Osteoblast (primary cell): ENCODE measurements at regions not wholly inside any gene's neighbourhood (a gene's known extent, or its start where the extent isn't known, plus 50 kb on each side); places are given as distances from the start of the nearest gene placed in this dataset.
"Not testable (repeated sequence)": the region's sequence is repeated elsewhere in the genome, so short reads cannot be mapped to it uniquely, and the experiment has no call there.

Experiments
- DNase-seq: peaks from one replicate; pipeline ENCODE4 v3.0.0; 2011; ENCODE audit warnings: low spot score, mixed read lengths; ENCODE audit not compliant: insufficient read length; ENCODE audit errors: missing footprints
- H2AFZ ChIP-seq: 2 replicates; pipeline ENCODE4 v1.6.0; 2011; ENCODE audit warnings: mild to moderate bottlenecking, low read length
- H3K27ac ChIP-seq: 2 replicates; pipeline ENCODE4 v1.5.1; 2011; ENCODE audit warnings: mild to moderate bottlenecking, low read depth, low read length, moderate library complexity
- H3K27me3 ChIP-seq: 2 replicates; pipeline ENCODE4 v1.6.0; 2012; ENCODE audit warnings: mild to moderate bottlenecking, control low read depth, inconsistent platforms, low read length, moderate library complexity; ENCODE audit not compliant: insufficient read depth
- H3K36me3 ChIP-seq: 2 replicates; pipeline ENCODE4 v1.5.1; 2011; ENCODE audit warnings: mild to moderate bottlenecking, low read length, control low read depth, moderate library complexity; ENCODE audit not compliant: insufficient read depth
- H3K4me1 ChIP-seq: 2 replicates; pipeline ENCODE4 v1.5.1; 2011; ENCODE audit warnings: mild to moderate bottlenecking, low read length, control low read depth, moderate library complexity; ENCODE audit not compliant: insufficient read depth
- H3K4me2 ChIP-seq: 2 replicates; pipeline ENCODE4 v1.6.0; 2011; ENCODE audit warnings: mild to moderate bottlenecking, low read length; ENCODE audit not compliant: insufficient read depth
- H3K4me3 ChIP-seq: fragments of 200-600 bp; sonication (generic); 3 replicates; pipeline ENCODE4 v1.5.1; 2012; ENCODE audit warnings: mild to moderate bottlenecking, low read length, inconsistent platforms; ENCODE audit not compliant: insufficient read depth
- H3K79me2 ChIP-seq: 2 replicates; pipeline ENCODE4 v1.6.0; 2012; ENCODE audit warnings: mild to moderate bottlenecking, low read length, control low read depth, inconsistent platforms; ENCODE audit not compliant: insufficient read depth
- H3K9me3 ChIP-seq: 2 replicates; pipeline ENCODE4 v1.5.1; 2011; ENCODE audit warnings: low read depth, low read length, control low read depth
- H4K20me1 ChIP-seq: 2 replicates; pipeline ENCODE4 v1.6.0; 2012; ENCODE audit warnings: mild to moderate bottlenecking, low read length, control low read depth; ENCODE audit not compliant: insufficient read depth

GRCh38 chr1:148049115-148049496 lies 103.0 kb downstream of the NBPF11 start:
- H3K4me3 ChIP-seq = peak overlapping the region; percentile 43
- not testable (repeated sequence) for H4K20me1 ChIP-seq, DNase-seq, H3K27ac ChIP-seq, H2AFZ ChIP-seq, H3K9me3 ChIP-seq, H3K36me3 ChIP-seq, H3K4me1 ChIP-seq, H3K27me3 ChIP-seq, H3K79me2 ChIP-seq
- H3K4me2 ChIP-seq = peak overlapping the region; percentile 28

- H3K79me2 ChIP-seq, H4K20me1 ChIP-seq, H2AFZ ChIP-seq, H3K27me3 ChIP-seq, H3K9me3 ChIP-seq, DNase-seq, H3K4me1 ChIP-seq, H3K36me3 ChIP-seq, H3K27ac ChIP-seq: not testable (repeated sequence)
- H3K4me2 ChIP-seq = peak overlapping the region; percentile 28
- H3K4me3 ChIP-seq = peak overlapping the region; percentile 43
Measured at GRCh38 chr1:148048423-148049114, 103.5 kb downstream of the NBPF11 start.

- DNase-seq, H3K27me3 ChIP-seq, H4K20me1 ChIP-seq, H3K27ac ChIP-seq, H3K4me1 ChIP-seq, H3K4me3 ChIP-seq, H3K9me3 ChIP-seq, H3K36me3 ChIP-seq, H3K79me2 ChIP-seq, H2AFZ ChIP-seq, H3K4me2 ChIP-seq: not testable (repeated sequence)
Measured at GRCh38 chr1:148045872-148046271, 106.2 kb downstream of the NBPF11 start.

- H3K4me2 ChIP-seq, DNase-seq, H3K4me3 ChIP-seq, H3K27me3 ChIP-seq, H4K20me1 ChIP-seq, H2AFZ ChIP-seq, H3K79me2 ChIP-seq, H3K36me3 ChIP-seq, H3K27ac ChIP-seq, H3K9me3 ChIP-seq, H3K4me1 ChIP-seq: not testable (repeated sequence)
Measured at GRCh38 chr1:148044495-148044894, 107.6 kb downstream of the NBPF11 start.
